ENCODE measurements at regions not wholly inside any gene's neighbourhood (a gene's known extent, or its start where the extent isn't known, plus 50 kb on each side); places are given as distances from the start of the nearest gene placed in this dataset.

- no peak for DNase-seq
- Histone ChIP-seq H3K9me3 (no peaks in the 10 kb centered on the region), H3K4me3 (no peak overlapping the region), H3K27me3 (no peaks in the 10 kb centered on the region), H3K36me3 (no peaks in the 10 kb centered on the region)
Measured at GRCh38 chr3:101976473-101976872, 127.2 kb downstream of the NFKBIZ start.

GRCh38 chr3:101978348-101978747 is 129.0 kb downstream of the NFKBIZ start:
- DNase-seq = no peak
- Histone ChIP-seq H3K27me3 (no peaks in the 10 kb centered on the region), H3K36me3 (no peaks in the 10 kb centered on the region), H3K9me3 (no peaks in the 10 kb centered on the region), H3K4me3 (no peak overlapping the region)

- H3K4me3 ChIP-seq = no peak overlapping the region
- H3K36me3 ChIP-seq = no peaks in the 10 kb centered on the region
- H3K27me3 ChIP-seq = no peaks in the 10 kb centered on the region
- no peak for DNase-seq
- no peaks in the 10 kb centered on the region; the same call in 1 of the 2 replicates for H3K9me3 ChIP-seq
Measured at GRCh38 chr3:101979033-101979432, 129.7 kb downstream of the NFKBIZ start.

DNA sequence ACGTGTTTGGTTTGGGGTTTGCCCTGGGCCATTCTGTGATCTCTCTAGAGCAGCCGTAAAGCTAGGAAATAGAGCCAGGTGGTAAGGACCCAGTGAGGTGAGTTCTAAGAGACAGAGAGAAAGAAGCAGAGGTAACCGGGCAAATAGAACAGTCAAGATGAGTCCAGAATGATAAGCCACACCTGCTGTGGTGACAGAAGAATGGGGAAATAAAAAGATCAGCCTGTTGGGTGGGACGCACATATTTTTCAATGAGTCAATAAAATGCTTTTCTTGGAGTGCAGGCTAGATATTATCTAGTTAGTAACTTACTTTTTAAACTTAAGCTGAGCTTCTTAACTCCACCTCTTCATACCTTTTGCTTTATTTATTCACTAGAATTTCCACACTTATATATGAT is 135.0 kb downstream of the NFKBIZ start:
- no peak for DNase-seq
- Histone ChIP-seq H3K9me3 (no peaks in the 10 kb centered on the region; the same call in 1 of the 2 replicates), H3K4me3 (no peak overlapping the region), H3K27me3 (no peaks in the 10 kb centered on the region), H3K36me3 (no peaks in the 10 kb centered on the region)

DNA sequence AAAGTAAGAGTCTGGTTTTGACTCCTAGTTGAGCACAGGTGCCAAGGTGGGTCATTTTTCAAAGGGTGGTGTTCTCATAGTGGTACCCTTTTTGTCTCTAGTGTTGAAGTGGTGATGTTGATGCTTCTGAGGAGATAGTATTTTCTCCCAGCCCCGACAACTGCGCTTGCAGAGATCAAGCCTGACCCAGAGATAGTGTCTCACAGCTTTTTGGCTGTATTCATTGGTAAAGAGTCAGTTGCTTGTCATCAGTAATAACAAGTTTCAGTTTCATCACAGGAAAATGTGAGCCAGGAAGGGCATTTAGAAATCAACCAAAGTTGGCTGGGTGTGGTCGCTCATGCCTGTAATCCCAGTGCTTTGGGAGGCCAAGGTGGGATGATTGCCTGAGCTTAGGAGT is 139.3 kb downstream of the NFKBIZ start:
- H3K4me3 ChIP-seq = no peak overlapping the region
- no peaks in the 10 kb centered on the region for H3K36me3 ChIP-seq
- no peak for DNase-seq
- no peaks in the 10 kb centered on the region; the same call in 1 of the 2 replicates for H3K9me3 ChIP-seq
- H3K27me3 ChIP-seq = no peaks in the 10 kb centered on the region

- no peak for DNase-seq
- Histone ChIP-seq H3K9me3 (no peaks in the 10 kb centered on the region), H3K4me3 (no peak overlapping the region), H3K36me3 (no peaks in the 10 kb centered on the region), H3K27me3 (no peaks in the 10 kb centered on the region)
Measured at GRCh38 chr3:101989578-101990200, 140.4 kb downstream of the NFKBIZ start.

GRCh38 chr3:101992863-101993262 is 143.5 kb downstream of the NFKBIZ start:
- DNase-seq = no peak
- Histone ChIP-seq H3K27me3 (no peaks in the 10 kb centered on the region), H3K4me3 (no peak overlapping the region), H3K9me3 (no peaks in the 10 kb centered on the region), H3K36me3 (no peaks in the 10 kb centered on the region)

DNA sequence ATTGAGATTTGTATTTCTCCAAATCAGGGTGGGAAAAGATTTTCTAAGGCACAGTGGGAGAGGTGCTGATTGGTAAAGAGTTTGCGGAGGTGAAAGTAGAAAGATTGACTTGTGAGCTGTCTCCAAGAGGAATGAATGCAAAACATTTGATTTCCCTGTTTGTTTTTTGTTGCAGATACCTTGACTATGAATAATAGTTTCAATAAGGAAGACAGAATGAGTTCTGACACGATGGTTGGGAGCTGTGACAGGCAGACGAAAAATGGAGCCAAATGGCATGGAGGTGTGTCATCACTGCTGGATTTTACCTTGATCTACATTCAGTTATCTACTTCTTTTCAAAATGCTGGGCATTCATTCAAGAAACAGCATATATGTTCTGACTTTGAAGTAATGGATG is 145.1 kb downstream of the NFKBIZ start:
- no peaks in the 10 kb centered on the region for H3K27me3 ChIP-seq
- no peaks in the 10 kb centered on the region for H3K9me3 ChIP-seq
- no peak for DNase-seq
- no peaks in the 10 kb centered on the region for H3K36me3 ChIP-seq
- no peak overlapping the region for H3K4me3 ChIP-seq

DNA sequence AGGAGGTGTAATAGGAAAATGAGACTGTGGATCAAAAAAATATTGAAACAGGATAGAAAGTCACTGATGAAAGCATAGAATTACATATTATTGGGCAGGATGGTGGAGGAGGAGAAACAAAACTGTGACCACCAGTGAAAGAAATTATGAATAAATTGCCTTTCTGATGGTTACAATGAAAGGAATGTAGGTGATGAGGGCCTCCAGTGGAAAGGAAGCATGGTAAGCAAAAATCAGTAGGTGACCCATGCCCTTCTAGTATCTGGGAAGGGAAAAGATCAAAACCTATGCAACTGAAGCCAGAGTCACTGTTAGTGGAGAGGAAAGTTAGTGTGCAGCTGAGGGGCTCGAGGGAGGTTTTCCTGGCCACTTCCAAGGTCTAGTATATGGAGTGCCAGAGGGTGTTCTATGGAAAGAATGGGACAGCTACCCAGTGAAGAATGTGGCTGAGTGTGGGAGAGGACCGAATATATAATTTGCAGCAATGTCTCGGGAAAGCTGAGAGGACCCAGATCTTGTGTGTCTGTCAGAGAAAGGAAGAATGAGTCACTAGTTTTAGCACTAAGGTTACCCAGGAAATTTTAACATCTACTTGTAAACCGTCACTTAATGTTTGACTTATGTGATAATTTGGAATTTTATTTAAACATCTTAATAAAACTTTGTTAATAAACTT is 146.2 kb downstream of the NFKBIZ start:
- no peak for DNase-seq
- no peak overlapping the region for H3K4me3 ChIP-seq
- H3K9me3 ChIP-seq = no peaks in the 10 kb centered on the region
- no peaks in the 10 kb centered on the region for H3K36me3 ChIP-seq
- no peaks in the 10 kb centered on the region for H3K27me3 ChIP-seq

DNA sequence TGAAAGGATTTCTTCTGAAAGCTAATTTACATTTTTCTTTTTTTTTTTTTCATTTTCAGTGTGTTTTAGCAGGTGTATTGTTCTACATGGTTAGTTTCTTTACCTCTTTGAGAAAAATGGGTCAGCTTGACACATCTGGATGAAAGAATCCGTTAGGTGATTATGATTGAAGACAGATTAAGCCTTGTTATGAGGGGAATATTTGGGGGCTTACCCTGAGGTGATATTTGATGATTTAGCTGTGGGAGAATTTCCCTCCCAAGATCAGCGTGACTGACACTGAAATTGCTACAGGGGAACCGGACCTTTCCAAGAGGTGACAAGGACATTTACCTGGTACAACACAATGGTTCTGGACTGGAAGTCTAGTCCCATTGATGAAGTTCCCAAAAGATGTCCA is 147.5 kb downstream of the NFKBIZ start:
- H3K4me3 ChIP-seq = no peak overlapping the region
- no peak for DNase-seq
- no peaks in the 10 kb centered on the region for H3K9me3 ChIP-seq
- H3K27me3 ChIP-seq = no peaks in the 10 kb centered on the region
- H3K36me3 ChIP-seq = no peaks in the 10 kb centered on the region

DNA sequence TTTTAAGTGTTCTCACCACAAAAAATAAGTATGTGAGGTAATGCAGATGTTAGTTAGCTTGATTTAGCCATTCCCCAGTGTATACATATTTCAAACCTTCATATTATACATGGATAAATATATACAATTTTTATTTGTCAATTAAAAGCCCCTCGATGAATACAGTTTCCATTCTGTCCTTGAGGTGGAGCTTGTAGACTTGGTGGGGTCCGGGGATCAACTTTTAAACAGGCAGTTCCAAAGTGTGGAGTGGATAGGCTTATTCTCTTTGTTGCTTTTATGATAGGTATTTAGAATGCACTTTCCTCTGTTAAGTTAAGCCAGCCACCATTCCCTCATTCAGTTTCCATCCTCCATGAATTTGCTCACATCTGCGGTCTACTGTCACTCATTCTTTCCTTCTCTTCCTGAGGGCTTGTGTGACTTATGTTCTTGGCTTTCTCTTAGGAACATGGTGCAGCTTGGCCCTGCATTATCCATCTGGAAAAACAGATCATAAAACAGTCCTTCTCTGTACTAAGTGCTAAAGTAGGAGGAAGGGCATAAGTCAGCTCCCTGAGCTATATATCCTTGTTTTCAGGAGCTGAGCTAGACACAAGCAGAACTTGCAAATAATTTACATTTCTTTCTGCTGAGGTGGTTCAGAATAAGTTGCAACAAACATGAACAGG is 149.1 kb downstream of the NFKBIZ start:
- DNase-seq = no peak
- Histone ChIP-seq H3K4me3 (no peak overlapping the region), H3K9me3 (no peaks in the 10 kb centered on the region), H3K36me3 (no peaks in the 10 kb centered on the region), H3K27me3 (no peaks in the 10 kb centered on the region)

DNA sequence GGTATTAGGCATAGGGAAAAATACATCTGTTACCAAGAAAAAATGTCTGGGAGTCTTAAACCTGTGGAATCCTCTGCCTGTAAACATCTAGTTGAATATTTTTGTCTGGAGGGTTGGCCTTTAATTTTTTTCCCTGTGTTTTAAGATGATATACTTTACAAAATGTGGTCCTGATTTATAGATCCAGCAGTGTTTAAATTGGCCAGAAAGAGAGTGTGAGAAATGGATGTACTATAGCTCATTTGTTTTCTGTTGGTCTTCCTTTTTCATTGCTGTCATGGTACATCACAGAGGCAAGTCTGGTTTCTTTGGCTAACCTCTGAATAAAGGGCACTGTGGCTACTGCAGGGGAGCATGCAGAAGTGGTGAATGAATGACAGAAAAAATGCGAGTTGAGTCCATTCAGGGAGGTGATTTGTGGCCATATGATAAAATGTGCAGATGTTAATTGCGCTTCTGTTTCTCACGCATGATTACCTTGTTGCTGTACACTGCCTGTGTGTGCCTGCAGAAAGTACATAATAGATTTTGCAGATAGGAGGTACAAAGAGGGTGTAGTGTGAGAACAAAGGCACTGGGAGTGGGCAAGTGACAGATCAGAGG is 150.0 kb downstream of the NFKBIZ start:
- Histone ChIP-seq H3K27me3 (no peaks in the 10 kb centered on the region), H3K4me3 (no peak overlapping the region), H3K9me3 (no peaks in the 10 kb centered on the region), H3K36me3 (no peaks in the 10 kb centered on the region)
- no peak for DNase-seq

DNA sequence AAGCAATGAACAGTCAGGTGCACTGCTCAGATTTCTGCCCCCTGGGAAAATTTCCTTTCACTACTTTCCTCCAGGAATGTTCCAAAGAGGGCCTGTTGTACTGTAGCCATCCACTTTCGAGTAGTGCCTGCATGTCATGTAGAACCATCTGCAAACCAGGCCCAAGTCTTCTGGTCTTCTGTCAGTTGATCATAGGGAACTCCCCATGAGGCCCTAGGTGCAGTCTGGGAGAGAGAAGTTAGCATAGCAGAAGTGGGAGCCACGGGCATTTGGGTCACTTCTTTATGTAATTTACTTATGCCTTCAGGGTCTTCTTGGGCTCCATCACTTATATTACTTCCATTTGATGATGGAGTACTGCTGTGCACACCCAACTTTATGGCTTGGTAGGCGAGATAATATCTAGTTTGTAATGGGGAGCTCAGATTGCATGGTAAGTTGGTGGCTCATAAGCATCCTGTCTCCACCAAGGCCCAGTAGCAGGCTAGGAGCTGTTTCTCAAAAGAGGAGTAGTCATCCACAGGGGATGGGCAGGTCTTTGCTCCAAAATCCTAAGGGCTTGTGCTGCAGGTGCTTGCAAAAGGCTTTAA is 151.4 kb downstream of the NFKBIZ start:
- DNase-seq = no peak
- Histone ChIP-seq H3K9me3 (no peaks in the 10 kb centered on the region), H3K27me3 (no peaks in the 10 kb centered on the region)

GRCh38 chr3:102002056-102002455 is 152.7 kb downstream of the NFKBIZ start:
- no peak for DNase-seq
- Histone ChIP-seq H3K36me3 (no peaks in the 10 kb centered on the region), H3K9me3 (no peaks in the 10 kb centered on the region), H3K27me3 (no peaks in the 10 kb centered on the region), H3K4me3 (no peak overlapping the region)

More for the DNA sequence above, 151.4 kb downstream of the NFKBIZ start:
- Histone ChIP-seq H3K36me3 (no peaks in the 10 kb centered on the region), H3K4me3 (no peak overlapping the region)

GRCh38 chr3:102004561-102004960 is 155.2 kb downstream of the NFKBIZ start:
- Histone ChIP-seq H3K36me3 (no peaks in the 10 kb centered on the region), H3K9me3 (no peaks in the 10 kb centered on the region), H3K27me3 (no peaks in the 10 kb centered on the region), H3K4me3 (no peak overlapping the region)
- DNase-seq = no peak

GRCh38 chr3:102005551-102005950 is 156.2 kb downstream of the NFKBIZ start:
- H3K4me3 ChIP-seq = no peak overlapping the region
- DNase-seq = no peak
- H3K36me3 ChIP-seq = no peaks in the 10 kb centered on the region
- H3K9me3 ChIP-seq = no peaks in the 10 kb centered on the region
- H3K27me3 ChIP-seq = no peaks in the 10 kb centered on the region

DNA sequence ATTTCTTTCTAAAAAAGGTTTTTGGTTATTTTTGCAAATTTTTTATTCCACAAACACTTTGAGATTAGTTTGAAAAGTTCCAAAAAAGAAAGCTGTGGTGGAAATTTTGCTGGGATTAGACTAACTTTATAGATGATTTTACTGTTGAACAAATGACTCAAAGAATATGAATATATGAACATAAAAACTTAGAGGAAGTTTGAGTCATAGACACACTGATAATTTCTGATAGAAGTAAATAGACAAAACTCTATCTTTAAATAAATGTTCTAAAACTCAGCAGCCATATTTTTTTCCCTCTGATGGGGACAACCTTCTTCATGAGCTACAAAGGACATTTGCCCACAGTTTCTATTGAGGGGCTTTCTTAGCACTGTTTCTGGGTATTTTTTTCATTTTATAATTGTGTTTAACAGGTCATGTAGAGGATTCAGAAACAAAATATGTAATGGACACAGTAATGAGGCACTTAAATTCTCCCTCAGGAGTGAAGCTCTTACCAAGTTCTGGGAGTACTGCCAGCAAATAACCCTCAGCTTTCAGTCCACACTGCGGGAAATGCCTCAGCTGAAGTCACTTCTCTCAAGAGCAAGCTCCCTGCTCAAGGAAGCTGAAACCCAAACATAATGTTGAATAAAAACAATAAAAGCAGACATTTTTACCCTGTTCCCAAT is 157.6 kb downstream of the NFKBIZ start:
- peak; percentile 73 for DNase-seq
- Histone ChIP-seq H3K36me3 (no peaks in the 10 kb centered on the region), H3K27me3 (no peaks in the 10 kb centered on the region), H3K4me3 (no peak overlapping the region), H3K9me3 (peaks cover 3% of the 10 kb centered on the region; the same call in 1 of the 2 replicates)

Data from MG63 (cell line).